ENCODE measurements at regions not wholly inside any gene's neighbourhood (a gene's known extent, or its start where the extent isn't known, plus 50 kb on each side); places are given as distances from the start of the nearest gene placed in this dataset.
A peak's percentile ranks its signal among the peaks of the same experiment; 100 is the strongest.

DNA sequence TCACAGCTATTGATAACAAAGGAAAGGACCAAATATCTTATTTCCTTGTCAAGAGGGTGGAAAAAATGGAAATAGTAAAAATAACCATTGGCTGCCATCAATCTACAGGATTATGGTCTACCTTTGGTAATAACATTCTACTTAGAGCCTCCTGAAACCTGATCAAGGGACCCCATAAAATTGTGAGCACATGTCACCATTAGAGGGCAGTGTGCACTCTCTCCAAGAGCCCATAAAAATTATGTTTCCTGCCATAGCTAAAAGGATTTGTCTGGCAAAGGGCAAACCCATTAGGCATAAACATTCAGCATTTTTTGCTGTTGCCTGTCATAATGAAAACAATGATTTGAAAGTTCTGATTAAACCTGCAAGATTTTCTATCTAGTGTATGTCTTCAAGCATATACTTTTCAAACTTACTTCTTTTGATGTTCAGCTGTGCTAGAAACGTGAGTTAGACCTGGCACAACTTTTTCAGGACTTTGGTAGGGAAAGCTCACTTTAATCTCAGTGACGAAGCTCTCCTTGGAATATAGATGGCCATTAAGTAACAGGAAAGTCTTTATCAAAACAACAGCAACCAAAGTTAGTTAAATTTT, 120.7 kb upstream of the ZFP64 start:
- TF ChIP-seq RAD21 (IDR thresholded peaks at IDR 0.05; ENCODE audit: low read depth) (peak; percentile 56), EZH2phosphoT487 (IDR thresholded peaks at IDR 0.05; ENCODE audit: borderline replicate concordance) (no peak)
- TF ChIP-seq, protein P1, sequence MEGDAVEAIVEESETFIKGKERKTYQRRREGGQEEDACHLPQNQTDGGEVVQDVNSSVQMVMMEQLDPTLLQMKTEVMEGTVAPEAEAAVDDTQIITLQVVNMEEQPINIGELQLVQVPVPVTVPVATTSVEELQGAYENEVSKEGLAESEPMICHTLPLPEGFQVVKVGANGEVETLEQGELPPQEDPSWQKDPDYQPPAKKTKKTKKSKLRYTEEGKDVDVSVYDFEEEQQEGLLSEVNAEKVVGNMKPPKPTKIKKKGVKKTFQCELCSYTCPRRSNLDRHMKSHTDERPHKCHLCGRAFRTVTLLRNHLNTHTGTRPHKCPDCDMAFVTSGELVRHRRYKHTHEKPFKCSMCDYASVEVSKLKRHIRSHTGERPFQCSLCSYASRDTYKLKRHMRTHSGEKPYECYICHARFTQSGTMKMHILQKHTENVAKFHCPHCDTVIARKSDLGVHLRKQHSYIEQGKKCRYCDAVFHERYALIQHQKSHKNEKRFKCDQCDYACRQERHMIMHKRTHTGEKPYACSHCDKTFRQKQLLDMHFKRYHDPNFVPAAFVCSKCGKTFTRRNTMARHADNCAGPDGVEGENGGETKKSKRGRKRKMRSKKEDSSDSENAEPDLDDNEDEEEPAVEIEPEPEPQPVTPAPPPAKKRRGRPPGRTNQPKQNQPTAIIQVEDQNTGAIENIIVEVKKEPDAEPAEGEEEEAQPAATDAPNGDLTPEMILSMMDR (IDR thresholded peaks at IDR 0.05 in 2 of 3, conservative IDR thresholded peaks at IDR 0.05 in 1 of 3; ENCODE audit: borderline replicate concordance in 1 of 3, insufficient read depth in 1 of 3, low read depth in 2 of 3, low read length in 2 of 3): peak; percentile 47 to 88 (median 65); a peak in 4 of 6 replicates
- CTCF ChIA-PET: interaction anchor here (0.6 to 2.7 kb wide), 16 partner anchors 8 to 1324 kb away, joined by 3 to 30 read pairs (median 4); partner anchors contain the start of gene ZFP64
- H3K4me2 ChIP-seq (ENCODE audit: low read length): no peak overlapping the region

DNA sequence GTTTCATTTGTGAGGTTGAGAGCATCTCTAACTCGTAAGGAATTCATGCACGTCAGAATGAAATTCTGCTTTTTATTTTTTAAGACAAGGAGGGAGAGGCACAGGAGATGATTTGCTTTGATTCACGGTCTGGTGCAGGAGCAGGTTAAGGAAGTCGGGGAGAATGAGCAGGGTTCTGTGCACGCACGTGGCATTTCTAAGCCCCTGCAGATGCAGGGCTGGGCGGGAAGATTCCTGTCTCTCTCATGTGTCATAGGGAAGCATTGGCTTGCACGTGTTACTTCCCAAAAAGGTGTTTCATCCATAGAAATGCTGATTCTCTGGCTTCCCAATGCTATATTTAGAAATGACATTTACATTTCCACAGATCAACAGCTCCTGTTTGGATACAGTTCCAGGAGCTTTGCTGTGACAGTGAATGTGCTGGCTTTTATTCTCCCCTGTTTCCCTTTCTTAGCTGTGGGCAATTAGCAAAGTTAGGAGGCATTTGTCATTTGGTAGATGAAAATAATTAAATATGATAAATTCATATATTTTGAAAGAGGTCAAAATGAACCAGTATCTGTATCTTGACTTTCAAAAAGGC, 119.7 kb upstream of the ZFP64 start:
- H3K4me1 ChIP-seq (ENCODE audit: control insufficient read depth in 1 of 2, insufficient read depth in 2 of 2, low read length in 2 of 2): no peaks in the 10 kb centered on the region
- H3K27ac ChIP-seq (ENCODE audit: low read depth, low read length): no peak overlapping the region
- no peaks in the 10 kb centered on the region for H3K36me3 ChIP-seq (ENCODE audit: control insufficient read depth in 1 of 2, insufficient read depth in 2 of 2, low read length in 2 of 2)
- ATAC-seq: no peak
- no peaks in the 10 kb centered on the region for H4K20me1 ChIP-seq (ENCODE audit: insufficient read depth)
- H3K79me2 ChIP-seq (ENCODE audit: insufficient read depth, low read length): no peaks in the 10 kb centered on the region
- H3K9ac ChIP-seq (ENCODE audit: low read length): no peak overlapping the region
- TF ChIP-seq FOSL1 (IDR thresholded peaks at IDR 0.05; ENCODE audit: low read depth) (no peak), ZNF274 (IDR thresholded peaks at IDR 0.05; ENCODE audit: low read depth, low read length) (no peak), SRF (IDR thresholded peaks at IDR 0.05; ENCODE audit: low read depth) (no peak), EZH2 (IDR thresholded peaks at IDR 0.05) (no peak), ZFX (IDR thresholded peaks at IDR 0.05) (no peak), JUND (IDR thresholded peaks at IDR 0.05) (no peak), POLR2AphosphoS5 (IDR thresholded peaks at IDR 0.05; ENCODE audit: low read depth, low read length) (no peak), POLR2A (IDR thresholded peaks at IDR 0.05; ENCODE audit: borderline replicate concordance, extremely low read depth, insufficient read depth, insufficient read length) (no peak), CEBPB (IDR thresholded peaks at IDR 0.05; ENCODE audit: low read depth) (no peak)
- TF ChIP-seq, protein P2, sequence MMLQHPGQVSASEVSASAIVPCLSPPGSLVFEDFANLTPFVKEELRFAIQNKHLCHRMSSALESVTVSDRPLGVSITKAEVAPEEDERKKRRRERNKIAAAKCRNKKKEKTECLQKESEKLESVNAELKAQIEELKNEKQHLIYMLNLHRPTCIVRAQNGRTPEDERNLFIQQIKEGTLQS (IDR thresholded peaks at IDR 0.05): no peak
- ChIA-PET CTCF (interaction anchor here (1.1 to 2.7 kb wide), 6 partner anchors 10 to 1236 kb away, joined by 3 to 30 read pairs (median 6); no protein-coding TSS in a partner anchor), POLR2A (no interaction called here), RAD21 (ENCODE audit: low non-redundant PET in 1 of 2, low total read pairs in 2 of 2, uncharacterized antibody in 2 of 2, unreplicated experiment in 2 of 2) (no interaction called here)
- intact Hi-C loops (cut with micrococcal nuclease): loop anchor here (10.0 kb wide), 1 partner anchor 903 kb away; no protein-coding TSS in a partner anchor
- DNase-seq (ENCODE audit: low read depth, low spot score): no peak
- no peaks in the 10 kb centered on the region for H3K9me2 ChIP-seq (ENCODE audit: insufficient read depth)
- no peak overlapping the region for H3K4me2 ChIP-seq (ENCODE audit: low read length)
- BruUV-seq (replicated peaks): no TSS peak
- H3K4me3 ChIP-seq (replicated peaks in 1 of 2; ENCODE audit: low read depth in 1 of 2, low read length in 2 of 2): no peak overlapping the region
- no peaks in the 10 kb centered on the region for H3K9me3 ChIP-seq (ENCODE audit: control insufficient read depth in 1 of 2, insufficient read depth in 1 of 2, low read depth in 1 of 2, low read length in 2 of 2)
- no peak overlapping the region for H2AFZ ChIP-seq (ENCODE audit: low read depth, low read length, poor library complexity, severe bottlenecking)
- H3K27me3 ChIP-seq (ENCODE audit: insufficient read depth, low read length): peaks cover 20% of the 10 kb centered on the region

More for the DNA sequence above, 120.7 kb upstream of the ZFP64 start:
- DNase-seq (ENCODE audit: low read depth, low spot score) (peak; percentile 54), ATAC-seq (peak; percentile 75)
- H2AFZ ChIP-seq (ENCODE audit: low read depth, low read length, poor library complexity, severe bottlenecking): no peak overlapping the region
- H3K79me2 ChIP-seq (ENCODE audit: insufficient read depth, low read length): no peaks in the 10 kb centered on the region
- RAD21 ChIA-PET (ENCODE audit: low non-redundant PET in 1 of 2, low total read pairs in 2 of 2, uncharacterized antibody in 2 of 2, unreplicated experiment in 2 of 2): interaction anchor here in 1 of 2 experiments (0.6 kb wide), 2 partner anchors 69 to 1220 kb away, joined by 3 read pairs; no protein-coding TSS in a partner anchor
- POLR2A ChIA-PET: no interaction called here
- H3K27me3 ChIP-seq (ENCODE audit: insufficient read depth, low read length): peaks cover 20% of the 10 kb centered on the region
- intact Hi-C loops (cut with micrococcal nuclease): loop anchor here (2.0 to 10.0 kb wide), 3 partner anchors 67 to 1235 kb away; no protein-coding TSS in a partner anchor
- H3K9ac ChIP-seq (ENCODE audit: low read length): no peak overlapping the region
- no peaks in the 10 kb centered on the region for H3K4me1 ChIP-seq (ENCODE audit: control insufficient read depth in 1 of 2, insufficient read depth in 2 of 2, low read length in 2 of 2)
- BruUV-seq (replicated peaks): no TSS peak
- no peak overlapping the region for H3K27ac ChIP-seq (ENCODE audit: low read depth, low read length)
- no peaks in the 10 kb centered on the region for H4K20me1 ChIP-seq (ENCODE audit: insufficient read depth)
- no peak overlapping the region for H3K4me3 ChIP-seq (replicated peaks in 1 of 2; ENCODE audit: low read depth in 1 of 2, low read length in 2 of 2)
- no peaks in the 10 kb centered on the region for H3K9me2 ChIP-seq (ENCODE audit: insufficient read depth)
- H3K36me3 ChIP-seq (ENCODE audit: control insufficient read depth in 1 of 2, insufficient read depth in 2 of 2, low read length in 2 of 2): no peaks in the 10 kb centered on the region
- no peaks in the 10 kb centered on the region for H3K9me3 ChIP-seq (ENCODE audit: control insufficient read depth in 1 of 2, insufficient read depth in 1 of 2, low read depth in 1 of 2, low read length in 2 of 2)

All from HCT116 (cell line).